GM23338 (cell line): ENCODE measurements at regions not wholly inside any gene's neighbourhood (a gene's known extent, or its start where the extent isn't known, plus 50 kb on each side); places are given as distances from the start of the nearest gene placed in this dataset.

Experiments used
- ATAC-seq: fragments of 200-7000 bp; cut with Tn5 transposase; 3 replicates; pipeline ENCODE4 v1.9.1; 2020
- DNase-seq: peaks from one replicate; pipeline ENCODE4 v3.0.0-alpha.2; 2015; ENCODE audit warnings: low spot score
- H2AFZ ChIP-seq: fragments of 200-600 bp; sonication (generic); 2 replicates; pipeline ENCODE4 v1.8.0; 2016; ENCODE audit warnings: antibody characterized with exemption, mild to moderate bottlenecking, moderate library complexity
- H3F3A ChIP-seq: fragments of 200-600 bp; sonication (generic); replicated peaks from 2 replicates; pipeline ENCODE4 v1.8.0; 2017; ENCODE audit warnings: antibody characterized with exemption, mixed run types, low read depth
- H3K27ac ChIP-seq: fragments of 200-600 bp; sonication (generic); 2 replicates; pipeline ENCODE4 v1.6.1; 2016; ENCODE audit warnings: low read depth
- H3K27me3 ChIP-seq: fragments of 200-600 bp; sonication (generic); 2 replicates; pipeline ENCODE4 v1.8.0; 2016; ENCODE audit warnings: mild to moderate bottlenecking, mixed run types, moderate library complexity; ENCODE audit not compliant: insufficient read depth
- H3K36me3 ChIP-seq: fragments of 200-600 bp; sonication (generic); 2 replicates; pipeline ENCODE4 v1.8.0; 2016; ENCODE audit warnings: mild to moderate bottlenecking; ENCODE audit not compliant: insufficient read depth
- H3K4me1 ChIP-seq: fragments of 200-600 bp; sonication (generic); 2 replicates; pipeline ENCODE4 v1.8.0; 2016; ENCODE audit warnings: mild to moderate bottlenecking, moderate library complexity; ENCODE audit not compliant: insufficient read depth
- H3K4me2 ChIP-seq: fragments of 200-600 bp; sonication (generic); 2 replicates; pipeline ENCODE4 v1.7.1; 2017; ENCODE audit warnings: mixed run types
- H3K4me3 ChIP-seq: fragments of 200-600 bp; sonication (generic); 2 replicates; pipeline ENCODE4 v1.6.1; 2016; ENCODE audit warnings: mixed run types
- H3K79me2 ChIP-seq: fragments of 200-600 bp; sonication (generic); replicated peaks from 2 replicates; pipeline ENCODE4 v1.8.0; 2017; ENCODE audit warnings: mild to moderate bottlenecking; ENCODE audit not compliant: insufficient read depth
- H3K9me2 ChIP-seq: fragments of 200-600 bp; sonication (generic); 2 replicates; pipeline ENCODE4 v1.8.0; 2017; ENCODE audit not compliant: insufficient read depth
- H4K20me1 ChIP-seq: fragments of 200-600 bp; sonication (generic); replicated peaks from 2 replicates; pipeline ENCODE4 v1.8.0; 2017; ENCODE audit warnings: mild to moderate bottlenecking; ENCODE audit not compliant: insufficient read depth
- H3K27ac Mint-ChIP-seq: 2 replicates; pipeline ENCODE4 v1.8.0; 2020; ENCODE audit warnings: inconsistent platforms, mild to moderate bottlenecking, moderate library complexity, mixed read lengths
- H3K27me3 Mint-ChIP-seq: 3 replicates; pipeline ENCODE4 v1.8.0; 2022; ENCODE audit warnings: low read depth, mild to moderate bottlenecking, moderate library complexity, mixed read lengths, inconsistent platforms; ENCODE audit not compliant: insufficient read depth, poor library complexity
- H3K36me3 Mint-ChIP-seq: 3 replicates; pipeline ENCODE4 v1.8.0; 2021; ENCODE audit warnings: low read depth, mild to moderate bottlenecking, inconsistent platforms, moderate library complexity, mixed read lengths
- H3K4me1 Mint-ChIP-seq: 3 replicates; pipeline ENCODE4 v1.8.0; 2020; ENCODE audit warnings: mild to moderate bottlenecking, inconsistent platforms, mixed read lengths
- H3K4me3 Mint-ChIP-seq: 3 replicates; pipeline ENCODE4 v1.8.0; 2021; ENCODE audit warnings: moderate library complexity, mild to moderate bottlenecking, inconsistent platforms, mixed read lengths
- H3K9me3 Mint-ChIP-seq: 3 replicates; pipeline ENCODE4 v1.8.0; 2020; ENCODE audit warnings: moderate library complexity, mild to moderate bottlenecking, inconsistent platforms, mixed read lengths
- EZH2 ChIP-seq: fragments of 200-600 bp; sonication (generic); IDR thresholded peaks from one replicate; pipeline ENCODE4 v1.8.0; 2017; ENCODE audit warnings: antibody characterized with exemption, mild to moderate bottlenecking, low read depth; ENCODE audit not compliant: unreplicated experiment
- JUNB ChIP-seq: IDR thresholded peaks from one replicate; pipeline ENCODE4 v1.6.1; 2016; ENCODE audit warnings: antibody characterized with exemption; ENCODE audit not compliant: unreplicated experiment
- NANOG ChIP-seq: IDR thresholded peaks from 2 replicates; pipeline ENCODE4 v1.6.1; 2016; ENCODE audit warnings: antibody characterized with exemption, borderline replicate concordance
- POLR2AphosphoS5 ChIP-seq: IDR thresholded peaks from 2 replicates; pipeline ENCODE4 v1.6.1; 2016; ENCODE audit warnings: antibody characterized with exemption, low read depth
- ZNF114 ChIP-seq: fragments of 250-450 bp; sonication (Bioruptor Pico); IDR thresholded peaks from 2 replicates; pipeline ENCODE4 v1.5.0; 2020; ENCODE audit warnings: mild to moderate bottlenecking, moderate library complexity
- TF ChIP-seq, protein P1 (sequence below): IDR thresholded peaks from 2 replicates; pipeline ENCODE4 v1.6.1; 2016; ENCODE audit warnings: antibody characterized with exemption
- TF ChIP-seq, protein P2 (sequence below): fragments of 250-450 bp; sonication (Bioruptor Pico); IDR thresholded peaks from 2 replicates; pipeline ENCODE4 v1.5.0; 2020; ENCODE audit warnings: mild to moderate bottlenecking, moderate library complexity
- TF ChIP-seq, protein P3 (sequence below), 2 experiments: fragments of 200-600 bp in 1 of 2; sonication (generic) in 1 of 2; conservative IDR thresholded peaks; 2 replicates each; pipeline versions ENCODE4 v1.5.1 to v1.6.1; 2016 to 2017; ENCODE audit warnings: antibody characterized with exemption in 2 of 2, low read depth in 2 of 2, mild to moderate bottlenecking in 2 of 2, moderate library complexity in 1 of 2

DNA sequence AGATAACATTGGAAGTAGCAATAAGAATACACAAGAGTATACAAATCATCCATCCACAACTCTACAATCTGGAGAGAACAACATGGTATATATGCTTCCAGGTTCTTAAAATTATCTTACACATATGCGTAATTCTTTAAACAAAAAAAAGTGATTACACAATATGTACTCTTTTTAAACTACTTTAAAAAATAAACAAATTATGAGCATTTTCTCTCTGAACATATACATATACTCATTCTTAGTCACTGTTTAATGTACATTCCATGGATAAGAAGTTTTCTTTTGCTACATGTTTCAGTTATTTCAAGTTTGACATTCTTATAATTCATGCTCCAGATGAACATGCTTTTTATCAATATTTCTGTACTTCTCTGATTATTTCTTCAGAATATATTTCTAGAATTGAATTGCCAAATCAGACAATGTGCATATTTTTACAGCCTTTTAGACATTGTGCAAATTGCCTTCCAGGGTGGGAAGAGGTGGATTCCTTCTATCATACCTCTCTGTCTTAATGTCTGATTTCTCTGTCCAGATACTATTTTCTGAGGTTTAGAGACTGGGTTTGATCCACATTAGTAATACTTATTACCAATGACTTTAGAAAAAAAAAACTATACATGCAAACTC is 551.6 kb downstream of the METTL15 start:
- Histone ChIP-seq H3K4me2 (no peak overlapping the region), H3F3A (no peaks in the 10 kb centered on the region), H3K9me2 (0 out of 2 replicates have a peak, but pooled peaks cover 5% of the 10 kb centered on the region), H3K27me3 (no peaks in the 10 kb centered on the region), H2AFZ (no peak overlapping the region), H3K4me1 (no peaks in the 10 kb centered on the region), H3K79me2 (no peaks in the 10 kb centered on the region), H3K4me3 (no peak overlapping the region), H3K36me3 (no peaks in the 10 kb centered on the region), H4K20me1 (no peaks in the 10 kb centered on the region), H3K27ac (no peak overlapping the region)
- Mint-ChIP-seq H3K36me3 (no peaks in the 10 kb centered on the region), H3K4me1 (no peaks in the 10 kb centered on the region), H3K27me3 (peaks cover 2% of the 10 kb centered on the region), H3K9me3 (peaks cover 2% of the 10 kb centered on the region; the same call in 1 of the 3 replicates), H3K4me3 (no peak overlapping the region), H3K27ac (no peak overlapping the region)
- DNase-seq (no peak), ATAC-seq (no peak)
- TF ChIP-seq ZNF114 = no peak
- TF ChIP-seq, protein P1, sequence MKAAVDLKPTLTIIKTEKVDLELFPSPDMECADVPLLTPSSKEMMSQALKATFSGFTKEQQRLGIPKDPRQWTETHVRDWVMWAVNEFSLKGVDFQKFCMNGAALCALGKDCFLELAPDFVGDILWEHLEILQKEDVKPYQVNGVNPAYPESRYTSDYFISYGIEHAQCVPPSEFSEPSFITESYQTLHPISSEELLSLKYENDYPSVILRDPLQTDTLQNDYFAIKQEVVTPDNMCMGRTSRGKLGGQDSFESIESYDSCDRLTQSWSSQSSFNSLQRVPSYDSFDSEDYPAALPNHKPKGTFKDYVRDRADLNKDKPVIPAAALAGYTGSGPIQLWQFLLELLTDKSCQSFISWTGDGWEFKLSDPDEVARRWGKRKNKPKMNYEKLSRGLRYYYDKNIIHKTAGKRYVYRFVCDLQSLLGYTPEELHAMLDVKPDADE = no peak
- TF ChIP-seq JUNB = no peak
- no peak for TF ChIP-seq EZH2
- TF ChIP-seq POLR2AphosphoS5 = no peak
- TF ChIP-seq, protein P2, sequence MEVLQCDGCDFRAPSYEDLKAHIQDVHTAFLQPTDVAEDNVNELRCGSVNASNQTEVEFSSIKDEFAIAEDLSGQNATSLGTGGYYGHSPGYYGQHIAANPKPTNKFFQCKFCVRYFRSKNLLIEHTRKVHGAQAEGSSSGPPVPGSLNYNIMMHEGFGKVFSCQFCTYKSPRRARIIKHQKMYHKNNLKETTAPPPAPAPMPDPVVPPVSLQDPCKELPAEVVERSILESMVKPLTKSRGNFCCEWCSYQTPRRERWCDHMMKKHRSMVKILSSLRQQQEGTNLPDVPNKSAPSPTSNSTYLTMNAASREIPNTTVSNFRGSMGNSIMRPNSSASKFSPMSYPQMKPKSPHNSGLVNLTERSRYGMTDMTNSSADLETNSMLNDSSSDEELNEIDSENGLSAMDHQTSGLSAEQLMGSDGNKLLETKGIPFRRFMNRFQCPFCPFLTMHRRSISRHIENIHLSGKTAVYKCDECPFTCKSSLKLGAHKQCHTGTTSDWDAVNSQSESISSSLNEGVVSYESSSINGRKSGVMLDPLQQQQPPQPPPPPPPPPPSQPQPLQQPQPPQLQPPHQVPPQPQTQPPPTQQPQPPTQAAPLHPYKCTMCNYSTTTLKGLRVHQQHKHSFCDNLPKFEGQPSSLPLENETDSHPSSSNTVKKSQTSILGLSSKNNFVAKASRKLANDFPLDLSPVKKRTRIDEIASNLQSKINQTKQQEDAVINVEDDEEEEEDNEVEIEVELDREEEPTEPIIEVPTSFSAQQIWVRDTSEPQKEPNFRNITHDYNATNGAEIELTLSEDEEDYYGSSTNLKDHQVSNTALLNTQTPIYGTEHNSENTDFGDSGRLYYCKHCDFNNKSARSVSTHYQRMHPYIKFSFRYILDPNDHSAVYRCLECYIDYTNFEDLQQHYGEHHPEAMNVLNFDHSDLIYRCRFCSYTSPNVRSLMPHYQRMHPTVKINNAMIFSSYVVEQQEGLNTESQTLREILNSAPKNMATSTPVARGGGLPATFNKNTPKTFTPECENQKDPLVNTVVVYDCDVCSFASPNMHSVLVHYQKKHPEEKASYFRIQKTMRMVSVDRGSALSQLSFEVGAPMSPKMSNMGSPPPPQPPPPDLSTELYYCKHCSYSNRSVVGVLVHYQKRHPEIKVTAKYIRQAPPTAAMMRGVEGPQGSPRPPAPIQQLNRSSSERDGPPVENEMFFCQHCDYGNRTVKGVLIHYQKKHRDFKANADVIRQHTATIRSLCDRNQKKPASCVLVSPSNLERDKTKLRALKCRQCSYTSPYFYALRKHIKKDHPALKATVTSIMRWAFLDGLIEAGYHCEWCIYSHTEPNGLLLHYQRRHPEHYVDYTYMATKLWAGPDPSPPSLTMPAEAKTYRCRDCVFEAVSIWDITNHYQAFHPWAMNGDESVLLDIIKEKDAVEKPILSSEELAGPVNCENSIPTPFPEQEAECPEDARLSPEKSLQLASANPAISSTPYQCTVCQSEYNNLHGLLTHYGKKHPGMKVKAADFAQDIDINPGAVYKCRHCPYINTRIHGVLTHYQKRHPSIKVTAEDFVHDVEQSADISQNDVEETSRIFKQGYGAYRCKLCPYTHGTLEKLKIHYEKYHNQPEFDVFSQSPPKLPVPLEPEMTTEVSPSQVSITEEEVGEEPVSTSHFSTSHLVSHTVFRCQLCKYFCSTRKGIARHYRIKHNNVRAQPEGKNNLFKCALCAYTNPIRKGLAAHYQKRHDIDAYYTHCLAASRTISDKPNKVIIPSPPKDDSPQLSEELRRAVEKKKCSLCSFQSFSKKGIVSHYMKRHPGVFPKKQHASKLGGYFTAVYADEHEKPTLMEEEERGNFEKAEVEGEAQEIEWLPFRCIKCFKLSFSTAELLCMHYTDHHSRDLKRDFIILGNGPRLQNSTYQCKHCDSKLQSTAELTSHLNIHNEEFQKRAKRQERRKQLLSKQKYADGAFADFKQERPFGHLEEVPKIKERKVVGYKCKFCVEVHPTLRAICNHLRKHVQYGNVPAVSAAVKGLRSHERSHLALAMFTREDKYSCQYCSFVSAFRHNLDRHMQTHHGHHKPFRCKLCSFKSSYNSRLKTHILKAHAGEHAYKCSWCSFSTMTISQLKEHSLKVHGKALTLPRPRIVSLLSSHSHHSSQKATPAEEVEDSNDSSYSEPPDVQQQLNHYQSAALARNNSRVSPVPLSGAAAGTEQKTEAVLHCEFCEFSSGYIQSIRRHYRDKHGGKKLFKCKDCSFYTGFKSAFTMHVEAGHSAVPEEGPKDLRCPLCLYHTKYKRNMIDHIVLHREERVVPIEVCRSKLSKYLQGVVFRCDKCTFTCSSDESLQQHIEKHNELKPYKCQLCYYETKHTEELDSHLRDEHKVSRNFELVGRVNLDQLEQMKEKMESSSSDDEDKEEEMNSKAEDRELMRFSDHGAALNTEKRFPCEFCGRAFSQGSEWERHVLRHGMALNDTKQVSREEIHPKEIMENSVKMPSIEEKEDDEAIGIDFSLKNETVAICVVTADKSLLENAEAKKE (CRISPR knock-in tag) = no peak
- TF ChIP-seq NANOG = no peak
- TF ChIP-seq, protein P3, sequence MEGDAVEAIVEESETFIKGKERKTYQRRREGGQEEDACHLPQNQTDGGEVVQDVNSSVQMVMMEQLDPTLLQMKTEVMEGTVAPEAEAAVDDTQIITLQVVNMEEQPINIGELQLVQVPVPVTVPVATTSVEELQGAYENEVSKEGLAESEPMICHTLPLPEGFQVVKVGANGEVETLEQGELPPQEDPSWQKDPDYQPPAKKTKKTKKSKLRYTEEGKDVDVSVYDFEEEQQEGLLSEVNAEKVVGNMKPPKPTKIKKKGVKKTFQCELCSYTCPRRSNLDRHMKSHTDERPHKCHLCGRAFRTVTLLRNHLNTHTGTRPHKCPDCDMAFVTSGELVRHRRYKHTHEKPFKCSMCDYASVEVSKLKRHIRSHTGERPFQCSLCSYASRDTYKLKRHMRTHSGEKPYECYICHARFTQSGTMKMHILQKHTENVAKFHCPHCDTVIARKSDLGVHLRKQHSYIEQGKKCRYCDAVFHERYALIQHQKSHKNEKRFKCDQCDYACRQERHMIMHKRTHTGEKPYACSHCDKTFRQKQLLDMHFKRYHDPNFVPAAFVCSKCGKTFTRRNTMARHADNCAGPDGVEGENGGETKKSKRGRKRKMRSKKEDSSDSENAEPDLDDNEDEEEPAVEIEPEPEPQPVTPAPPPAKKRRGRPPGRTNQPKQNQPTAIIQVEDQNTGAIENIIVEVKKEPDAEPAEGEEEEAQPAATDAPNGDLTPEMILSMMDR (conservative IDR thresholded peaks at IDR 0.05; ENCODE audit: low read depth in 2 of 2) = no peak
